ENCODE measurements at regions not wholly inside any gene's neighbourhood (a gene's known extent, or its start where the extent isn't known, plus 50 kb on each side); places are given as distances from the start of the nearest gene placed in this dataset.

- no peak for ATAC-seq
- no peak for TF ChIP-seq CREB5 (CRISPR knock-in tag; IDR thresholded peaks at IDR 0.05; ENCODE audit: low read depth)
- no peak for TF ChIP-seq OSR1 (CRISPR knock-in tag; IDR thresholded peaks at IDR 0.05)
- no peak for TF ChIP-seq ZFP30 (CRISPR knock-in tag; IDR thresholded peaks at IDR 0.05)
- TF ChIP-seq ZNF70 (CRISPR knock-in tag; IDR thresholded peaks at IDR 0.05), result no peak
- TF ChIP-seq RARB (CRISPR knock-in tag; IDR thresholded peaks at IDR 0.05), result no peak
- TF ChIP-seq ZC3H10 (CRISPR knock-in tag; IDR thresholded peaks at IDR 0.05), result no peak
These were observed 149.5 kb downstream of the KCNJ18 start for GRCh38 chr17:21841839-21842238.

GRCh38 chr17:21842332-21843317, 150.3 kb downstream of the KCNJ18 start:
- ATAC-seq, result no peak
- TF ChIP-seq BACH2 (CRISPR knock-in tag; IDR thresholded peaks at IDR 0.05; ENCODE audit: borderline replicate concordance), result no peak
- no peak for TF ChIP-seq CSDC2 (CRISPR knock-in tag; IDR thresholded peaks at IDR 0.05)
- no peak for TF ChIP-seq TSHZ2 (CRISPR knock-in tag; IDR thresholded peaks at IDR 0.05)
- TF ChIP-seq CSRNP3 (CRISPR knock-in tag; IDR thresholded peaks at IDR 0.05), result no peak
- TF ChIP-seq ZFP3 (CRISPR knock-in tag; IDR thresholded peaks at IDR 0.05), result no peak
- no peak for TF ChIP-seq PPARA (CRISPR knock-in tag; IDR thresholded peaks at IDR 0.05; ENCODE audit: borderline replicate concordance)
- TF ChIP-seq ESRRG (CRISPR knock-in tag; IDR thresholded peaks at IDR 0.05), result no peak
- TF ChIP-seq ISL1 (CRISPR knock-in tag; IDR thresholded peaks at IDR 0.05), result no peak
- TF ChIP-seq TOX (CRISPR knock-in tag; IDR thresholded peaks at IDR 0.05; ENCODE audit: borderline replicate concordance), result no peak
- no peak for TF ChIP-seq ZNF8 (CRISPR knock-in tag; IDR thresholded peaks at IDR 0.05)
- no peak for TF ChIP-seq TCF4 (CRISPR knock-in tag; IDR thresholded peaks at IDR 0.05; ENCODE audit: borderline replicate concordance)
- TF ChIP-seq POU6F1 (CRISPR knock-in tag; IDR thresholded peaks at IDR 0.05; ENCODE audit: borderline replicate concordance, low read depth), result no peak

GRCh38 chr17:21843318-21843865, 151.1 kb downstream of the KCNJ18 start:
- TF ChIP-seq CSRNP3 (CRISPR knock-in tag; IDR thresholded peaks at IDR 0.05), result no peak
- TF ChIP-seq TOX (CRISPR knock-in tag; IDR thresholded peaks at IDR 0.05; ENCODE audit: borderline replicate concordance), result no peak
- no peak for TF ChIP-seq ESRRG (CRISPR knock-in tag; IDR thresholded peaks at IDR 0.05)
- no peak for TF ChIP-seq ZNF565 (CRISPR knock-in tag; conservative IDR thresholded peaks at IDR 0.05; ENCODE audit: low read depth)
- no peak for TF ChIP-seq ZNF8 (CRISPR knock-in tag; IDR thresholded peaks at IDR 0.05)
- no peak for TF ChIP-seq TCF4 (CRISPR knock-in tag; IDR thresholded peaks at IDR 0.05; ENCODE audit: borderline replicate concordance)
- TF ChIP-seq GLIS3 (CRISPR knock-in tag; IDR thresholded peaks at IDR 0.05), result no peak
- TF ChIP-seq ISL1 (CRISPR knock-in tag; IDR thresholded peaks at IDR 0.05), result no peak
- TF ChIP-seq TSHZ2 (CRISPR knock-in tag; IDR thresholded peaks at IDR 0.05), result no peak
- TF ChIP-seq PATZ1 (CRISPR knock-in tag; IDR thresholded peaks at IDR 0.05; ENCODE audit: borderline replicate concordance), result no peak
- no peak for ATAC-seq

All from SK-N-SH treated with all-trans-retinoic acid at 6 μM for 48 hours (cell line).